GM20000 (cell line): ENCODE measurements at regions not wholly inside any gene's neighbourhood (a gene's known extent, or its start where the extent isn't known, plus 50 kb on each side); places are given as distances from the start of the nearest gene placed in this dataset.

Source experiments
- DNase-seq: peaks from one replicate; pipeline ENCODE4 v3.0.0; 2012; ENCODE audit warnings: low spot score
- CTCF ChIP-seq: IDR thresholded peaks from 2 replicates; pipeline ENCODE4 v1.5.1; 2012; ENCODE audit warnings: mild to moderate bottlenecking, control low read depth; ENCODE audit errors: extremely low read depth, missing control alignments

- no peak for TF ChIP-seq CTCF
- no peak for DNase-seq
Measured at GRCh38 chr13:104597546-104598180, 1531.4 kb upstream of the SLC10A2 start.

- TF ChIP-seq CTCF, result no peak
- no peak for DNase-seq
Measured at GRCh38 chr13:104595511-104595910, 1529.3 kb upstream of the SLC10A2 start.

- DNase-seq, result no peak
- no peak for TF ChIP-seq CTCF
Measured at GRCh38 chr13:104594806-104595205, 1528.6 kb upstream of the SLC10A2 start.

GRCh38 chr13:104593693-104594092 is 1527.5 kb upstream of the SLC10A2 start:
- no peak for TF ChIP-seq CTCF
- DNase-seq, result no peak

GRCh38 chr13:104593251-104593576 is 1527.0 kb upstream of the SLC10A2 start:
- no peak for TF ChIP-seq CTCF
- no peak for DNase-seq

- no peak for TF ChIP-seq CTCF
- no peak for DNase-seq
Measured at GRCh38 chr13:104592545-104593250, 1526.5 kb upstream of the SLC10A2 start.

GRCh38 chr13:104592127-104592526 is 1525.9 kb upstream of the SLC10A2 start:
- TF ChIP-seq CTCF, result no peak
- no peak for DNase-seq
